ENCODE measurements at regions not wholly inside any gene's neighbourhood (a gene's known extent, or its start where the extent isn't known, plus 50 kb on each side); places are given as distances from the start of the nearest gene placed in this dataset.

DNA sequence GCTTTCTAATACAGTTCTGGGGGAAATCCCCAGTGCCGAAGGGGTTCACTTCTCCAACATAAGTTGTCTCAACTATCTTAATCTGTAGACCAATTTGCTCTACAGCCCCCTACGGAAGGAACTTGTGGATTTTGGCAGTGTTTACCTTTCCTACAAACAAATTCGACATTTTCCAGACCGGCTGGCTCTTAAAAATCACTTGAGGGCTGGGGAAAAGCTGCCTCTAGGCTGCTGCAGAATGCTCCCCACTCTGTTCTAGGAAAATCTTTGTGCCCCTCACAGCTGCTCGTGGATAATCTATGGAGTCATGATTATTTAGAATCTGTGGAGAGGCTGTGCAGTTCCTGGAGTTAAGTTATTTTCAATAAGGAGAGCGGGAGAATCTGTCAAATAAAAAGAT lies 474.6 kb upstream of the FZD8 start:
- H3K36me3 ChIP-seq (replicated peaks in 1 of 2; ENCODE audit: control insufficient read depth in 1 of 2, insufficient read depth in 2 of 2, low read length in 2 of 2) = no peaks in the 10 kb centered on the region
- no peaks in the 10 kb centered on the region for H3K79me2 ChIP-seq (ENCODE audit: insufficient read depth, low read length)
- H3K4me3 Mint-ChIP-seq = no peak overlapping the region
- H3K27me3 ChIP-seq (ENCODE audit: control insufficient read depth in 2 of 2, insufficient read depth in 2 of 2, low read length in 2 of 2) = no peaks in the 10 kb centered on the region
- no peaks in the 10 kb centered on the region for H3K9me3 ChIP-seq (replicated peaks in 1 of 2; ENCODE audit: control insufficient read depth in 1 of 2, insufficient read depth in 1 of 2, low read length in 2 of 2)
- no peaks in the 10 kb centered on the region for H3K4me1 ChIP-seq (ENCODE audit: control insufficient read depth in 1 of 2, insufficient read depth in 2 of 2, low read length in 2 of 2)
- no peak overlapping the region for H2AFZ ChIP-seq (ENCODE audit: insufficient read depth, low read depth, low read length, poor library complexity, severe bottlenecking)
- TF ChIP-seq, protein P1, sequence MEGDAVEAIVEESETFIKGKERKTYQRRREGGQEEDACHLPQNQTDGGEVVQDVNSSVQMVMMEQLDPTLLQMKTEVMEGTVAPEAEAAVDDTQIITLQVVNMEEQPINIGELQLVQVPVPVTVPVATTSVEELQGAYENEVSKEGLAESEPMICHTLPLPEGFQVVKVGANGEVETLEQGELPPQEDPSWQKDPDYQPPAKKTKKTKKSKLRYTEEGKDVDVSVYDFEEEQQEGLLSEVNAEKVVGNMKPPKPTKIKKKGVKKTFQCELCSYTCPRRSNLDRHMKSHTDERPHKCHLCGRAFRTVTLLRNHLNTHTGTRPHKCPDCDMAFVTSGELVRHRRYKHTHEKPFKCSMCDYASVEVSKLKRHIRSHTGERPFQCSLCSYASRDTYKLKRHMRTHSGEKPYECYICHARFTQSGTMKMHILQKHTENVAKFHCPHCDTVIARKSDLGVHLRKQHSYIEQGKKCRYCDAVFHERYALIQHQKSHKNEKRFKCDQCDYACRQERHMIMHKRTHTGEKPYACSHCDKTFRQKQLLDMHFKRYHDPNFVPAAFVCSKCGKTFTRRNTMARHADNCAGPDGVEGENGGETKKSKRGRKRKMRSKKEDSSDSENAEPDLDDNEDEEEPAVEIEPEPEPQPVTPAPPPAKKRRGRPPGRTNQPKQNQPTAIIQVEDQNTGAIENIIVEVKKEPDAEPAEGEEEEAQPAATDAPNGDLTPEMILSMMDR (IDR thresholded peaks at IDR 0.05) = no peak
- no peak for DNase-seq
- no peak overlapping the region for H3K4me3 ChIP-seq (replicated peaks in 1 of 3; ENCODE audit: low read depth in 2 of 3, low read length in 3 of 3)
- WGBS (ENCODE audit: insufficient coverage) = 84% methylated on average over 3 of the region's 6 CpGs
- H3K4me2 ChIP-seq (replicated peaks; ENCODE audit: extremely low read depth, low read length, poor library complexity, severe bottlenecking) = no peak overlapping the region
- H4K20me1 ChIP-seq (ENCODE audit: insufficient read depth, low read length) = no peaks in the 10 kb centered on the region
- intact Hi-C loops (cut with micrococcal nuclease) = no loop called here
- no peak overlapping the region for H3K27ac ChIP-seq (ENCODE audit: low read depth in 1 of 2, low read length in 2 of 2)
- H3K27ac Mint-ChIP-seq = no peak overlapping the region
- peaks cover 0 to 6% (median 2%) of the 10 kb centered on the region in 7 donors for H3K9me3 Mint-ChIP-seq
- H3K27me3 Mint-ChIP-seq (ENCODE audit: low read depth in 3 of 3) = no peaks in the 10 kb centered on the region
- H3K9ac ChIP-seq (ENCODE audit: insufficient read depth, low read length, poor library complexity, severe bottlenecking) = no peak overlapping the region
- H3K4me1 Mint-ChIP-seq = no peaks in the 10 kb centered on the region
- no peaks in the 10 kb centered on the region for H3K36me3 Mint-ChIP-seq

DNA sequence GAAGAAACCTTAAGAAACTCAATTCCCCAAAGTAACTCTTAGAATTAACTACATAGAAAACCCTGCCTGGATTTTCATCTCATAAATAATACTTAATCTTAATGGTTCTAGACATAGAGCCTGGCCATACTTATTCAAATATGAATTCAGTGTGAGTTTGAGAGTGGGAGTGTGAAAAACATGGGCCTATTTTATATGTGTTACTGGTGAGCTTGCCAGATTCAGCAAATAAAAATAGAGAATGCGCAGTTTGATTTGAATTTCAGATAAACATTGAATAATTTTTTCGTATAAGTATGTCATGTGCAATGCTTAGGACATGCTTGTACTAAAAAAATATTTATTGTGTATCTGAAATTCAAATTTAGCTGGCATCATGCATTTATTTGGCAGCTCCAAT lies 473.9 kb upstream of the FZD8 start:
- WGBS (ENCODE audit: insufficient coverage) = no CpG with 5 or more reads among the region's 2 CpGs

More for the DNA sequence above, 473.9 kb upstream of the FZD8 start:
- Histone ChIP-seq H3K9ac (ENCODE audit: insufficient read depth, low read length, poor library complexity, severe bottlenecking) (no peak overlapping the region), H3K27me3 (ENCODE audit: control insufficient read depth in 2 of 2, insufficient read depth in 2 of 2, low read length in 2 of 2) (no peaks in the 10 kb centered on the region), H3K4me3 (replicated peaks in 1 of 3; ENCODE audit: low read depth in 2 of 3, low read length in 3 of 3) (no peak overlapping the region), H3K4me2 (replicated peaks; ENCODE audit: extremely low read depth, low read length, poor library complexity, severe bottlenecking) (no peak overlapping the region), H4K20me1 (ENCODE audit: insufficient read depth, low read length) (no peaks in the 10 kb centered on the region), H2AFZ (ENCODE audit: insufficient read depth, low read depth, low read length, poor library complexity, severe bottlenecking) (no peak overlapping the region), H3K79me2 (ENCODE audit: insufficient read depth, low read length) (no peaks in the 10 kb centered on the region), H3K9me3 (replicated peaks in 1 of 2; ENCODE audit: control insufficient read depth in 1 of 2, insufficient read depth in 1 of 2, low read length in 2 of 2) (no peaks in the 10 kb centered on the region), H3K36me3 (replicated peaks in 1 of 2; ENCODE audit: control insufficient read depth in 1 of 2, insufficient read depth in 2 of 2, low read length in 2 of 2) (no peaks in the 10 kb centered on the region), H3K27ac (ENCODE audit: low read depth in 1 of 2, low read length in 2 of 2) (no peak overlapping the region), H3K4me1 (ENCODE audit: control insufficient read depth in 1 of 2, insufficient read depth in 2 of 2, low read length in 2 of 2) (no peaks in the 10 kb centered on the region)
- Mint-ChIP-seq H3K27ac (no peak overlapping the region), H3K4me3 (no peak overlapping the region), H3K4me1 (no peaks in the 10 kb centered on the region), H3K36me3 (no peaks in the 10 kb centered on the region), H3K27me3 (ENCODE audit: low read depth in 3 of 3) (no peaks in the 10 kb centered on the region), H3K9me3 (peaks cover 0 to 9% (median 3%) of the 10 kb centered on the region in 7 donors)
- DNase-seq = no peak
- TF ChIP-seq, protein P1 (IDR thresholded peaks at IDR 0.05) = no peak
- intact Hi-C loops (cut with micrococcal nuclease) = no loop called here
